ENCODE measurements at regions not wholly inside any gene's neighbourhood (a gene's known extent, or its start where the extent isn't known, plus 50 kb on each side); places are given as distances from the start of the nearest gene placed in this dataset.
"Not testable (repeated sequence)": the region's sequence is repeated elsewhere in the genome, so short reads cannot be mapped to it uniquely, and the experiment has no call there.

DNA sequence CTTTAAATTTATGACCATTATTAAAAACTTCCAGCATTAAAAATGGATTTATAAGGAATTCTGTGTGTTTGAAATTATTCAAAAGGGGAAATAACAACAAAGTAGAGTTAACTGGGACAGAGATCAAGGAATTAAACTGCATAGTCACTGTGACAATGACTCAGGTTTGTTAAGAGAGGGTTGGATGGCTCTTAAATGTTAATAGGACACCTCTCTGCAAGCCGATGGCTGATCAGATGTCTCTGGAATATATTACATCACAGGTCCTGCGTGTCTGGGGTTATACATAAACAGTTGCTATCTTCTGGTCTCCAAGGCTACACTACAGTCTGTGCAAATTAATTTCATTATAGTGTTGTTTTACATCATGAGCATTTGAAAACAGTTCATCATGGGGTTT is 574.3 kb downstream of the COL12A1 start:
- peak; percentile 36 for DNase-seq (ENCODE audit: low read depth)

DNA sequence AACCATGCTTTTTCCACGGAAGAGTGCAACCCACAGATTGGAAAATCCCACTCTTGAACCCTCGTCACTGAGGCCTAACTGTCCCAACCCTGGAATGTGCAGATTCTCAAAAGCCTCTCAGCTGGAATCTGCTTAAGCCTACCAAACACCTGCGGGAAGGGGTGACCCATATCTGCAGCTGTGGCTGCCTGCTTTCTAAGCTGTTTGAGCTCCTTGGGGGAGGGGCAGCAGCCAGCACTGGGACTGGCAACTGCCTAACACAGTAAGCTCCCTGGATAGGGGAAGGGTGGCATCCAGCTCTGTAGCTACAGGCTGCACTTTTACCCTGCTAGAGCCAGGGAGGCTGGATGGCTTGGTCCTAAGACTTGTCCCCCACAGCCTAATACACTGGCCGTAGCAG is 579.6 kb downstream of the COL12A1 start:
- DNase-seq (ENCODE audit: low read depth) = no peak

DNA sequence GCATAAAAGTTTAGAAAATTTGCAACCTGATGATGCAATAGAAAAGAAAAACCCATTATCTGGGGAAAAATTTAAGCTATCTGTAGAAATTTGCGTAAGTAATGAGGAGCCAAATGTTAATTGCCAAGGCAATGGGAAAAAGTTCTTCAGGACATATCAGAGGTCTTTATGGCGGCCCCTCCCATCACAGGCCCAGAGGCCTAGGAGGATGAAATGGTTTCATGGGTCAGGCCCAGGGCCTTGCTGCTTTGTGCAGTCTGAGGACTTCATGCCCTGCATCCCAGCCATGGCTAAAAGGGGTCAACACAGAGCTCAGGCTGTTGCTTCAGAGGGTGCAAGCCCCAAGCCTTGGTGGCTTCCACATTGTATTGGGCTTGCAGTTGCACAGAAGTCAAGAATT is 582.8 kb downstream of the COL12A1 start:
- DNase-seq (ENCODE audit: low read depth) = no peak

DNA sequence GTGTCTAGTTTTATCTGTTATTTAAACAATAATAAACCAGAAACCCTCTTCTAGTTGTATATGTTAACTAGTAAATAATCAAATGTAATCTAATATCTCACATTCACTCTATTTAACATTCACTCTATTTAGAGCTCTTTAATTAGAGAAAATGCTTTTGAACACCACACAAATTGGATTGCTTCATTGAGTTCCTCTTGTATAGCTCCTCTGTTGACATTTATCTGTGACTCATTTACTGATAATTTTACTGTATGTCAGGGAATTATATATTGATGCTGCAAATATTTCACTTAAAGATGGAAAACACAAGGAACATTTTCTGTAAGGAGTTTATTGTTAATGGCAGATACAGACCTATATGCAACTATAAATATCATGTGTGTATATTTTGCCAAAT is 594.6 kb downstream of the COL12A1 start:
- DNase-seq (ENCODE audit: low read depth) = peak; percentile 31

DNA sequence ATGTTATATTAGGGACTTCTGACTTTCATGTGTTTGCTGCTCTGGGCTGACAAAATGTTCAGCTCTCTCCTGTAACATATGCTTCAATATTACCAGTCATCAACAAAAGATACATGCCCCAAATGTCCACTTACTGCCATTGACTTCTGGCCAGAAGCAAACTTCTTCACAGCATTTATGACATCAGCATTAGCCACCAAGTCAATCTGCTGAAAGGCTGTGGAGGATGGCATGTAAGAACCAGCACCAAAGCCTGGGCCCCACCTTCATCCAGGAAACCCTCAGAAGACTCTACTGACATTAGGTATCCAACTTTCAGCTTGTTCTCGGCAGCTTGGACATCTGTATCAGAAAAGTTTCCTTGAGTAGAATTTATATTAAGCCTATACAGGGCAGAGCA is 595.5 kb downstream of the COL12A1 start:
- no peak for DNase-seq (ENCODE audit: low read depth)

DNA sequence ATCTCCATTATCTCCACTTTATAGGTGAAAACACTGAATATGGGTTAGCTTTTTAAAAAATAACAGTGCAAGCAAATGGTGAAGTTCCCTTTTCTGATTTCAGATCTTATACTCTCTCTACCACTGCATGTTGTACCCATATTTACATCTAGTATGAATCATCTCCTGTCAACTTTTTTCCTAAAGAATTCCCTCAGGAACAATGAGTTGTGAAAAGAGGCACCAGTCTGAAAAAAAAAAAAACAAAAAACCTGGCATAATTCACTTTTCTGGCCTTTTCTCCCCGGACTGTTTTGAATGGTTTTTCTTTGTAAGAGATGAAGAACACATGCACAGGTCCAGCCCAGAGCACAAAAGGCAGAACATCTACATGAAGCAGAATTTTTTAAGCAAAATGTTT is 596.0 kb downstream of the COL12A1 start:
- DNase-seq (ENCODE audit: low read depth) = no peak

DNA sequence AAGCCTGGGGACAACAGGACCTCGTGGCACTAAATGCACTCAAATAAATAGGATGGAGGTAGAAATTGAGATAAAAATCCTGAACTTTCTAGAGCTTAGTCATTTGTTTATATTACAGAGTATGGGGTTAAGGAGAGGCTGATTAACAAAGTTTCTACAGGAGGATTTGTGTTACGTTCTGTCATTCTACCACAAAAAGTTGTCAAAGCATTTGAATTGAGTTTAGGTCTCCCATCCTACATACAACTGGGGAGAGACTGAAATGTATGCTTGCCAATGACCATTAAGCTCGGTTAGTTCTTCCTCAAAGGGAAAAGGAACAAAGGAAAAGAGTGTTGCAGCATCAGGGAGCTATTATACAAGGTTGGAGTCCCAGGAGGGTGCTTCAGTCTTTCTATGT is 597.9 kb downstream of the COL12A1 start:
- DNase-seq (ENCODE audit: low read depth) = peak; percentile 64

DNA sequence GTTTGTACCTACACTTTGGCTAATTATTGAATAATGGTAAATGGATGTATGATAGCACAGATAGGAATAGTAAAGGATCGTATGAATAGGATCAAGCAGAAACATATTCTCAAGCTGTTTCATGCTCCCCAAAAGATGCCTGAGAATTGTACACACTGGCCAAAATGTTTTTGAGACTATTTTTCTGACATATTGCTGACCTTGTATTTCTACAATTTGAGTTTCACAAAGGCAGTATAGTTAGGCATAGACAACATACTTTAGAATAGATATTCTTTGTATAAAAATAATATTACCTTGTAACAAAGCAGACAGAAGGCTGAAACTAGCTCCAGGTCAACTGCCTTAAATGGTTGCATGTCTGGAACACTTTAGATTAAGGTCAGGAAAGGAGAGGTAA is 598.4 kb downstream of the COL12A1 start:
- no peak for DNase-seq (ENCODE audit: low read depth)

DNA sequence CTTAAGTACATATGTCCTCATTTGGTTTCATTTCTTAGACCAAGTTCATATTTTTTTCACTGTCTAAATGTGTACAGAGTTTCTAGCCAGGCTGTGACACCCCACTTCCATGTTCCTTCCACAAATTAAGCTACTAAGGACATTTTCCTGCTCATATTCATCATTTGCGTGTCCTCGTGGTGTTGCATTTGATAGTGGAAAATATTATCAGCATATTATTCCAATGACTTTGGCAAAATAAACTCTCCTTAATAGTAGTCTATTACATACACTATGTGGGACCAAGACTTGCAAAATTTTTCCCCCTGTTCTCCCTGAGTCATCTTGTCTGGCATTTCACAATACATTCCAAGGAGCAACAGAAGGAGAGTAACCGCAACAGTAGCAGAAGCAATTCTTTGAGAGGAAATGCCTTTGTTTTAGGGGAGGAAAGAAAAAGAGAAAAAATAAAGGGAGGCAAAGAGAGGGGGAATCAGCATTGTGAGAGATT is 599.2 kb downstream of the COL12A1 start:
- DNase-seq (ENCODE audit: low read depth) = peak; percentile 98

DNA sequence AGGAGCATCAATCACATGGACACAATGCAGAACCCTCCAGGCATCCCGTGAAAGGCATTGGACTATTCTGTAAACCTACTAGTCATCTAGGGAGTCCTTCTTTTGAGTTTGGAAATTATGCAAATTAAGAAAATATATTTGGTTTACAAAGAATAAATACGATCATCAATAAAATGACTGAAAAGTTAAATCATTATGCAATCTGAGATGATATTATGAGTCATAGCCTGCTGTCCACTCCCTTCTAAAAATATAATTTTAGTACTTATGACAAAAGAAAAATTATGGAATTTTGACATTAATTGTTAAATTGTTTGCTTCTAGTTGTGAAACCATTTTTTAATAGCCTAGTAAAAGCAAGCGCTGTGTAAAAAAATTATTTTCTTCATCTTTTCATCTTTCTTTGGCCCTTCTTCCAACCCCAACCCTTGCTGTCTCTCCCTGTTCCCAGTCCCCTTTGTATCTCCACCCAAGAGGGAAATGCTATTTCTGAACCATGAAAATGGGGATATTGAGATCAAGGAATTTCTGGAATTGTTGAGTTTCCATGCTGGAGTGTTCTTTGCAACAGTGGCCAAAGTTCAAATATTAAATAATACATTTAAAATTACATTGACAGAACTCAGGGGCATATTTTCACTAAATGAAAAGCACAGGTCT is 599.8 kb downstream of the COL12A1 start:
- no peak for DNase-seq (ENCODE audit: low read depth)

DNA sequence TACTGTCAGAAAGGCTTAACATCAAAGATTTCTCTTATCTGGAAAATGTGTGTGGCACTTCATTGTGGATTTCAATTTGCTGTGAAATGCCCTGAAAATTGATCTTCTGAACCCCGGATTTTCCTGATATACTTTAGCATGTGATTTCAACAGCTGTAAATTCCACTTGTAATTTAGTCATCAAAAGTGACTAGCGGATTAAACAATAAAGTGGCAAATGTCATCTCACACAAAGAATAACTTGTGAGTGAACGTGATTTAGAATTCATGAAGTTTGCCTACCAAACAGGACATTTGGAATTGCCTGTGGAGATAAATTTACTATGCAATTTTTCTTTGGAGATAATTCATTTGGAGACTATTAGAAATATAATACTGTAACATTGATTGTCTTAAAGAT is 601.6 kb downstream of the COL12A1 start:
- DNase-seq (ENCODE audit: low read depth) = no peak

DNA sequence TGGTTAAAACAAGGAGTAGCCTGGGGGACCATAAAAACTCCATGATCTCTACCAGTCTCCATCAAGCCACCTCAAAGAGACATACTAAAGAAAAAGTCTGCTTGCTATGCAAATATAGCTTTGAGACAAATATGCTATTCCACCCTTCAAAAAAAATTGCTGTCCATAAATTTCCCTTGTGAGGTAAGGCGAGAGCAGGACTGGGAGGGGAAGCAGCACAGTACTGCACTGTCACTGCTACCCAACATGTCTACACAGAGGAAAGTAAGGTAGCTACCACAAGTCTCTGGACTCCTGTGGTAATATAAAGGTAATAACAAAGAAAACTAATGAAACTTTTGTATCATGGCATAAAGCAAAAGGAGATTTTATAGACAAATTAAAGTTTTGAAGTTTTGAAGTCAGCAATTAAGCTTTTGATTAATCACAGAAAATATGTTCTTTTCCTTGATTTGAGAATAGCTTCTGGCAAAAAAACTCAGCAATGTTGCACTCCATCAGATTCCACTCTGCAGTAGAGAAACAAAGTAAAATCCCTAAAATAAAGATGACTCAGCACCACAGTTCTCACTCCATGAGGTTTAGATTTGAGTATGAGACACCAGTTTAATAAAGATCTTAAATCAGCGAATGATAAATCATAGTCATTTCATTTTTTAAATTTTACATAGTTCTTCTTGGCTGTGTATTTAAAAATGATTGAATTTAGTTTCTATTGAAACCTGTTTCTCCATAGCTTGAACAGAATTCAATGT is 602.4 kb downstream of the COL12A1 start:
- peak; percentile 40 for DNase-seq (ENCODE audit: low read depth)

DNA sequence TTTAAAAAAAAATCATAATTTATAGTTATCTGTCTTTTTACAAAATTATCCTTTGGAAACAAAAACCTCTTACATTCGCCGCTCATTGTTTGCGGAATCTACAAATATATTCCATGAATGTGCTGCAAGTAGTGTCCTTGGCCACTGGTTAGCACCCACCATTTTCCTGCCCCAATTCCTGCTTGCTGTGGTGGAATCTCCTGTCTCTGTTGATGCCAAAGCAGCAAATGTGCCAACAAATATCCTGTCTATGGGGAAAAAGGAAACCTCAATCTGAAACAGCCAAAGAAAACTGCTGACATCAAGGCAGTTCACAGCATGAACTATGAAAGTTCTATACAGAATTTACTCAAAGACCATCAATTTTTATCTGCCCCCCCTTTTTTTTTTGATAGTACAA is 603.6 kb downstream of the COL12A1 start:
- DNase-seq (ENCODE audit: low read depth) = no peak

DNA sequence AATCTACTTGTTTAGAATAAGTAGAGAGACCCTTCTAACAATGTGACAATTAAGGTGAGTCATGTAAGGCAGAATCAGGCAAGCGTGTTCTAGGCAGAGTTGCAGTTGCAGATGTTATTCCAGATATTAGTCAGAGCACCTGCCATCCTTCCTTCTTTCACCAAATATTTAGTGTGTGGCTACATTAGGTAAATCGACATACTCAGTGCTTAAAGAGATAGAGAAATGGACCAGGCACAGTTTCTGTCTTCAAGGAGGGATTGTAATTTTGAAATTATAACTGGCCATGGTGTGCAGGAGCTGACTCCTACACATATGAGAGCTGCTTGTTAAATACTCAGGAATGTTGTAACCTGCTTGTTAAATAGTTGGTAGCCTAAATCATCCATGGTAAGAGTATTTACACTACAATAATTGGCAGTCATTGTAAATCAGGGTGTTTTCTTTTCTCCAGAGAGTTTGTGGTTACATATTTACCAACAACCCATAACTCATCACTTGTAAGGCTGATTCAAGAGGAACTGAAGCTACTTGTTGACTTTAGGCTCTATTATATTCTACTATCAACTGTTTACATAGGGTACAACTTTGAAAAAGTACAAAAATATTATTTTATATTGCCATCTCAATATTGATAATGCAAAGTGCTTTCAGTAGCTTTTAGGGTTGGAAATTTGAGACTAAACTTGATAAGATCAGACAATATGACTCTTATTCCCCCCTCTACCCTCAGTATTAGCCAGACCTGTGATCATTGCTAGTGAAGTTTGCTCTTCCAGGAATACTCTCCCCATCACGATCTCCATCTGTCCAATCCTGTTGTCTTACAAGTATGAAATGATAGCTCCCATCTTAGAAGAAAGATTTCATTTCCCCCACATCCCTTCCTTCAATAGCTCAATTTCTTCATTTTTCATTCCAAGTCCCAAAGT is 607.1 kb downstream of the COL12A1 start:
- peak; percentile 39 for DNase-seq (ENCODE audit: low read depth)

DNA sequence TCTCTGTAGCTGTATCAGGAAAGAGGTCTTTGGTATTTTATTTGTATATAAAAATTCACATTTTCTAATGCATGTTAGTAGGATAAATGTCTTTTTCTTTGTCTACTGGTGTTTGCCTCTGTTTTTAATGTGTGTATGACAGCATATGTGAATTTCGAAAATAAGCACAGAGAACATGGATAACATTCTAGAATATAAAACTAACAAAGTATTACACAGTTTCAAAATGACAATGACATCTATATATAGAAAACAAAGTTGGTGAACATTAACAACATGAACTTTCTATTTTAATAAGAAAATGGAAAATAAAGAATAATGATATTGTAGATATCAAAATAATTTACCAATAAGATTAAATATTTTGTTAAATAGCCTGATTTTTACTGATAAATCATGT is 608.0 kb downstream of the COL12A1 start:
- no peak for DNase-seq (ENCODE audit: low read depth)

DNA sequence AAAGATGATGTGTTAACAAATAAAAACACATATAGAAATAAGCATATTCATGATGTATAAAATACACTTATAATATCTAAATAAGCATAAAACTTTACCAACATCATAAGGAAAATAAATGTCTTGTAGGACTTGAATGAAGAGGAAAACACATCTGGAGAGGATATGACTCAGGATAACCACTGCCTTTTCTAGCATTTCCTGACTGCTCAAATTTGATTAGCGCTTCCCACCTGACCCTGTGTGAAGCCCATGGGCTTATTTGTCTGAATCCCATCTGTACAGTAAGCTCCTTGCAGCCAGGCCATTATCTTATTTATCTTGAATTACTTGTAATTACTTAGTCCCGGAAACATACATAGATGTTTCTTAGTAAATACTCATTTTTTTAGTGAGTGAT is 608.6 kb downstream of the COL12A1 start:
- peak; percentile 76 for DNase-seq (ENCODE audit: low read depth)

DNA sequence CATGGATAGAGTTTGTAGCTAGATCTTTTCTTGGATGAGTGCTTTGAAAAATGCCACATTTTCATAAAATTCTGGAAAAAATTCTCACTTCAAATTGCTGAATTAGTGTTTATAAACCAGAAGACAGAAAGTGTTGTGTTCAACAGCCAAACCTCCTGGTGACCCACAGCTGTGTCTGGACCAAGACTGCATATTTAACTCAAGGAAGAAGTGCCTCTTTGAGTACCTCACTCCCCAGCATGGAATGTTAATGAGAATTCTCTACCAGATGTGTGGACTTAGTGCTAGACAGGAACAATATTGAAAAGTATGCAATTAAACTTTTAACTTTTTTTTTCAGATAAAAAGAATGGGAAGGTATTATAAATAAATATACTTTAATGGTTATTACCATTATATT is 609.3 kb downstream of the COL12A1 start:
- no peak for DNase-seq (ENCODE audit: low read depth)

DNA sequence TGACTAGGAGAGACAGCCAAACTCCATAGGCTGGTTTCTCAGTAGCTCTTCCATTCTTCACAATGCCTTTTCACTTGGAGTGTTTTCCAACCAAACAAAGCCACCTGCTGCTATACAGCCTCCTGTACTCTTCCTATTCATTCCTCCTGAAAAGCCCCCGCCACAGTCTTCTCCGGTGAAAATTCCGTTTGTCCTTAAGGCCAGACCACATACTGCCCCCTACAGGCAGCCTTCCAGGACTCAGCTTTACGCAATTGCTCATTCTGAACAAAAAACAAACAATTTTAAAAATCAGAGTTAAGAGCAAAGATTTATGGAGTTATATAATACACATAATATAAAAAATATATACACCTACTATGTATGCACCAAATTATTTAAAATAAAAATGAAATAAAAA is 611.5 kb downstream of the COL12A1 start:
- DNase-seq (ENCODE audit: low read depth) = not testable (repeated sequence)

DNA sequence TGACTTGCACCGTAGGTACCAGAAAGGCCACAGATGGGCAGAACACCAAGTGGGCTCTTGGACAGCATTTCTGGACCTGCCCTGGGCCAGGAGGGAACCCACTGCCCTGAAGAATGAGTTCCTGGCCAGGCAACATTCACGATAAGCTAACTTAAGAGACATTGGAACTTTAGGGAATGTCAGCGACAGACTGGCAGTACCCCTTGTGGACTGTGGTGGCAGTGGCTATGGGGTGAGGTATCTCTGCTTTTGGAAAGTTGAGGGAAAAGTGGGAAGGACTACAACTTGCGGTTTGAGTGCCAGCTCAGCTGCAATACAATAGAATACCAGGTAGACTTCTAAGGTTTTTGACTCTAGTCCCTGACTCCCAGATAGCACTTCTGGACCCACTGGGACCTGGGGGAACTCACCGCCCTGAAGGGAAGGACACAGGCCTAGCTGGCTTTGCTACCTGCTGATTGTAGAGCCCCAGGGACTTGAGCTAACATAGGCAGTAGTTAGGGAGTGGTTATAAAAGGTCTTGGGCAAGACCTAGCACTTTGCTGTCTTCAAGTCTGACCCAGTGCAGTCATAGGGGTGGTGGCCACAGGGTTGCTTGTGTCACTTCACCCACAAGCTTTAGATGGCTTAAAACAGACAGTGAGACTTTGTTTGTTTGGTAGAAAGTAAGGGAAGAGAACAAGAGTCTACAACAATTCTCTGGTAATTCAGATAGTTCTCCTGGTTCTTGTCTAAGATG is 617.6 kb downstream of the COL12A1 start:
- DNase-seq (ENCODE audit: low read depth) = no peak

DNA sequence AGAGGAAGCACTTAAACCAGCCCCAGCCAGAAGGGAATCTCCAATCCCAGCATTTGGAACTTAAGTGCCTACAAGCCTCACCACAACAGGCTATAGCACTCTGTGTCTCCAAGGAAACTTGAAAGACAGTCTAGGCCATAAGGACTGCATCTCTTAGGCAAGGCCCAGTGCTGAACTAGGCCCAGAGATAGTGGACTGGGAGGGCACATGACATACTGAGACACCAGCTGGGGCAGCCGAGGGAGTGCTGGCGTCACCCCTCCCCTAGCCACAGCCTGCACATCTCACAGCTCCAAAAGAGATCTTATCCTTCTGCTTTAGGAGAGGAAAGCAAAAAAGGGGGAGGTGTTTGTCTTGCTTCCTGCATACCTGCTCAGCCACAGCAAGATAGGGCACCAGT is 618.5 kb downstream of the COL12A1 start:
- no peak for DNase-seq (ENCODE audit: low read depth)

DNA sequence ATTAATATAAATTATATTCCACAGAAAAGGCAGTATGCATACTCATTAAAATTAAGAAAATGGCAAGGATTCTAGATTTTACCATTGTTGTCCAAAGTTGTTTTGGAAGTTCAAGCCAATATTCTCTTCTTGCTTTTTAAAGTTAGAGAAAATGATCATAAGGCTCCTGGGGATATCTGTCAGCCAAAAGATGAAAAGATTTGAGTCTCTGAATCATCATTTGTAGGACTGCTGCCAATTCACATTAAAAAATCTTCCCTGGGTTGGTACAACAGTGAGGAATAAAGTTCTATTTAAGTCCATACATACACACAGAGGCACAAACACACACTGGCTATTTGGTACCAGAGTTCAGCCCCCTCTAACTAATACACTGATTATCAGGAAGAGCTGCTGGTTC is 620.1 kb downstream of the COL12A1 start:
- peak; percentile 68 for DNase-seq (ENCODE audit: low read depth)

DNA sequence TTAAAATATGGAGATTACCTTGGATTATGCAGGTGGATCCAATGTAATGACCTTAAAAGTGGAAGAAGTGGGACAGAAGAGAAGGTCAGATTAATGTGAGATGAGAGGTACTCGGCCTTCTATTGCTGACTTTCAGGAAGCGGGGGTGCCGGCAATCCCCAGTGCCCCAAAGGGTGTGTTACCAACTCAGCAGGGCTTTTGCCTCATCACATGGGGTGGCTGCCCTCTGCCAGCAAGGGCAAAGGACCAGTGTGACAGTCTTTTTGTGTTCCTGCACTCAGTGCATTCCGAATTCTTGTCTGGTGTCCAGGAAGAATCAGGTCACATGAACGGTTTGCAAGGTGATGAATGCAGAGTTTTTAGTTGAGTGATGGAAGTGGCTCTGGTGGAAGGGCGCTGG is 624.2 kb downstream of the COL12A1 start:
- DNase-seq (ENCODE audit: low read depth) = no peak
